H1 (cell line): ENCODE measurements at regions not wholly inside any gene's neighbourhood (a gene's known extent, or its start where the extent isn't known, plus 50 kb on each side); places are given as distances from the start of the nearest gene placed in this dataset.

Experiments
- CTCF ChIA-PET: fragments of 300-600 bp; sonication (Branson Sonifier 250); formaldehyde crosslinking; loops from one replicate; lab custom pipeline; 2021; ENCODE audit not compliant: partially characterized antibody; lab: Charles Lee
- POLR2A ChIA-PET: fragments of 300-600 bp; sonication (Branson Sonifier 250); formaldehyde crosslinking; loops from one replicate; lab custom pipeline; 2021; ENCODE audit warnings: inconsistent platforms; ENCODE audit not compliant: partially characterized antibody; lab: Charles Lee
- DNase-seq, 2 experiments: peaks; one replicate each; pipeline versions ENCODE4 v3.0.0 to v3.0.0-alpha.2; 2010 to 2022; ENCODE audit warnings: low spot score in 2 of 2, low read depth in 1 of 2, mixed read lengths in 1 of 2
- FAIRE-seq: peaks from 2 replicates; lab custom pipeline; 2011; peaks lifted over from hg19 to GRCh38; lab: Jason Lieb, UNC
- H2AFZ ChIP-seq: 2 replicates; pipeline ENCODE4 v1.8.1; 2012; ENCODE audit warnings: low read length, inconsistent platforms
- H2AK5ac ChIP-seq: 2 replicates; pipeline ENCODE4 v1.6.1; 2013; ENCODE audit warnings: low read depth, low read length
- H2BK120ac ChIP-seq: replicated peaks from 2 replicates; pipeline ENCODE3; 2013; ENCODE audit warnings: low read depth, low read length, inconsistent platforms
- H2BK12ac ChIP-seq: 2 replicates; pipeline ENCODE4 v1.6.1; 2013; ENCODE audit warnings: low read depth, low read length
- H2BK15ac ChIP-seq: 2 replicates; pipeline ENCODE4 v1.6.1; 2013; ENCODE audit warnings: low read length
- H2BK20ac ChIP-seq: 2 replicates; pipeline ENCODE4 v1.6.1; 2013; ENCODE audit warnings: low read length
- H2BK5ac ChIP-seq: 2 replicates; pipeline ENCODE4 v1.6.1; 2013; ENCODE audit warnings: low read depth, low read length
- H3K14ac ChIP-seq: 2 replicates; pipeline ENCODE4 v1.6.1; 2013; ENCODE audit warnings: inconsistent platforms; ENCODE audit not compliant: insufficient read length
- H3K18ac ChIP-seq: 2 replicates; pipeline ENCODE4 v1.6.1; 2013; ENCODE audit warnings: low read length; ENCODE audit errors: extremely low read depth
- H3K23ac ChIP-seq: 2 replicates; pipeline ENCODE4 v1.6.1; 2013; ENCODE audit warnings: inconsistent platforms; ENCODE audit not compliant: insufficient read length
- H3K23me2 ChIP-seq: 2 replicates; pipeline ENCODE4 v1.6.1; 2013; ENCODE audit warnings: low read depth, low read length
- H3K27ac ChIP-seq: 2 replicates; pipeline ENCODE4 v1.6.1; 2011; ENCODE audit warnings: low read depth, low read length, inconsistent platforms
- H3K27me3 ChIP-seq, 4 experiments: replicated peaks in 1 of 4; 1 replicate in 1 of 4; 2 replicates in 3 of 4; pipeline versions ENCODE4 v1.6.1 to v1.8.1; 2011 to 2013; ENCODE audit warnings: low read length in 3 of 4, mild to moderate bottlenecking in 3 of 4, inconsistent platforms in 2 of 4, mixed read lengths in 2 of 4, moderate library complexity in 1 of 4; ENCODE audit not compliant: control insufficient read depth in 3 of 4, insufficient read depth in 3 of 4; ENCODE audit errors: extremely low read depth in 1 of 4
- H3K36me3 ChIP-seq, 4 experiments: 2 replicates each; pipeline versions ENCODE4 v1.6.1 to v1.8.1; 2011 to 2013; ENCODE audit warnings: mild to moderate bottlenecking in 4 of 4, low read length in 3 of 4, moderate library complexity in 2 of 4, control low read depth in 1 of 4, inconsistent platforms in 1 of 4; ENCODE audit not compliant: insufficient read depth in 4 of 4, control insufficient read depth in 2 of 4
- H3K4ac ChIP-seq: replicated peaks from 2 replicates; pipeline ENCODE3; 2013; ENCODE audit warnings: low read length, low read depth, mixed read lengths, inconsistent platforms; ENCODE audit not compliant: insufficient read length
- H3K4me1 ChIP-seq, 4 experiments: replicated peaks in 1 of 4; 1 replicate in 1 of 4; 2 replicates in 3 of 4; pipeline versions ENCODE4 v1.6.1 to v1.8.1; 2011 to 2013; ENCODE audit warnings: low read length in 3 of 4, inconsistent platforms in 2 of 4, mixed read lengths in 1 of 4; ENCODE audit not compliant: insufficient read depth in 4 of 4, control insufficient read depth in 3 of 4
- H3K4me2 ChIP-seq, 2 experiments: 2 replicates each; pipeline versions ENCODE4 v1.6.1 to v1.8.1; 2011 to 2013; ENCODE audit warnings: low read depth in 2 of 2, low read length in 2 of 2, control low read depth in 1 of 2, inconsistent platforms in 1 of 2, mild to moderate bottlenecking in 1 of 2; ENCODE audit not compliant: insufficient read depth in 1 of 2
- H3K4me3 ChIP-seq, 4 experiments: fragments of 200-600, 300-600 bp in 1 of 4; sonication (generic), shearing (Covaris generic), sonication (Bioruptor Twin) in 1 of 4; 2 replicates each; pipeline versions ENCODE4 v1.5.1 to v1.8.1; 2011 to 2016; ENCODE audit warnings: low read length in 4 of 4, low read depth in 3 of 4, control low read depth in 2 of 4, inconsistent platforms in 2 of 4, mild to moderate bottlenecking in 2 of 4, mixed read lengths in 1 of 4, moderate library complexity in 1 of 4; ENCODE audit not compliant: insufficient read depth in 2 of 4; ENCODE audit errors: extremely low read depth in 1 of 4
- H3K56ac ChIP-seq: replicated peaks from 2 replicates; pipeline ENCODE3; 2013; ENCODE audit warnings: low read depth, mild to moderate bottlenecking, mixed read lengths, low read length, inconsistent platforms; ENCODE audit not compliant: insufficient read length
- H3K79me1 ChIP-seq: 2 replicates; pipeline ENCODE4 v1.6.1; 2013; ENCODE audit warnings: low read depth, low read length, control low read depth
- H3K79me2 ChIP-seq, 2 experiments: 2 replicates each; pipeline versions ENCODE4 v1.6.1 to v1.8.1; 2012 to 2013; ENCODE audit warnings: low read length in 2 of 2, mild to moderate bottlenecking in 2 of 2, inconsistent platforms in 1 of 2; ENCODE audit not compliant: insufficient read depth in 2 of 2, control insufficient read depth in 1 of 2
- H3K9ac ChIP-seq, 4 experiments: replicated peaks in 1 of 4; 1 replicate in 1 of 4; 2 replicates in 3 of 4; pipeline versions ENCODE4 v1.6.1 to v1.8.1; 2011 to 2013; ENCODE audit warnings: low read depth in 3 of 4, low read length in 3 of 4, control low read depth in 2 of 4, mild to moderate bottlenecking in 2 of 4, moderate library complexity in 2 of 4, inconsistent platforms in 1 of 4; ENCODE audit errors: extremely low read depth in 1 of 4
- H3K9me3 ChIP-seq, 2 experiments: 2 replicates each; pipeline versions ENCODE4 v1.6.1 to v1.8.1; 2012 to 2013; ENCODE audit warnings: mild to moderate bottlenecking in 2 of 2, moderate library complexity in 2 of 2, control low read depth in 1 of 2, inconsistent platforms in 1 of 2, low read depth in 1 of 2, low read length in 1 of 2, mixed read lengths in 1 of 2; ENCODE audit not compliant: insufficient read depth in 2 of 2
- H4K20me1 ChIP-seq, 2 experiments: replicated peaks in 1 of 2; 2 replicates each; pipeline versions ENCODE3 to v1.8.1; 2011 to 2013; ENCODE audit warnings: inconsistent platforms in 2 of 2, low read length in 2 of 2, mild to moderate bottlenecking in 1 of 2; ENCODE audit not compliant: insufficient read depth in 2 of 2, control insufficient read depth in 1 of 2
- H4K5ac ChIP-seq: 2 replicates; pipeline ENCODE4 v1.6.1; 2013; ENCODE audit warnings: low read length, low read depth, mixed read lengths, inconsistent platforms; ENCODE audit not compliant: insufficient read length
- H4K8ac ChIP-seq: 2 replicates; pipeline ENCODE4 v1.8.0; 2013; ENCODE audit warnings: mild to moderate bottlenecking, moderate library complexity, low read length, inconsistent platforms; ENCODE audit not compliant: insufficient read depth; ENCODE audit errors: extremely low read depth
- H4K91ac ChIP-seq: replicated peaks from 2 replicates; pipeline ENCODE3; 2013; ENCODE audit warnings: low read length, mixed read lengths, inconsistent platforms; ENCODE audit not compliant: insufficient read length
- CREB1 ChIP-seq: IDR thresholded peaks from 2 replicates; pipeline ENCODE4 v1.6.1; 2012; ENCODE audit warnings: inconsistent platforms
- HDAC2 ChIP-seq, 2 experiments: fragments of 300-600 bp in 1 of 2; sonication (generic) in 1 of 2; IDR thresholded peaks; 2 replicates each; pipeline ENCODE4 v1.6.1; 2011 to 2012; ENCODE audit warnings: low read depth in 2 of 2, low read length in 2 of 2, mild to moderate bottlenecking in 2 of 2, moderate library complexity in 2 of 2, borderline replicate concordance in 1 of 2, inconsistent platforms in 1 of 2
- RAD21 ChIP-seq, 2 experiments: IDR thresholded peaks in 1 of 2; conservative IDR thresholded peaks in 1 of 2; 2 replicates each; pipeline ENCODE4 v1.6.1; 2011; ENCODE audit warnings: low read depth in 2 of 2, low read length in 2 of 2, improper control_type of control experiment in 1 of 2, inconsistent platforms in 1 of 2, mild to moderate bottlenecking in 1 of 2, moderate library complexity in 1 of 2
- RXRA ChIP-seq: IDR thresholded peaks from 2 replicates; pipeline ENCODE4 v1.6.1; 2011; ENCODE audit warnings: low read depth, mild to moderate bottlenecking, low read length, moderate library complexity; ENCODE audit not compliant: insufficient read depth
- SIN3A ChIP-seq, 2 experiments: IDR thresholded peaks in 1 of 2; conservative IDR thresholded peaks in 1 of 2; 2 replicates each; pipeline ENCODE4 v1.6.1; 2011 to 2012; ENCODE audit warnings: low read length in 2 of 2, improper control_type of control experiment in 1 of 2, low read depth in 1 of 2, mild to moderate bottlenecking in 1 of 2
- SP4 ChIP-seq: IDR thresholded peaks from 2 replicates; pipeline ENCODE4 v1.6.1; 2012; ENCODE audit warnings: low read length, inconsistent platforms
- ZNF274 ChIP-seq: IDR thresholded peaks from 2 replicates; pipeline ENCODE4 v1.7.0; 2012; ENCODE audit warnings: low read length, borderline replicate concordance; ENCODE audit errors: extremely low read depth
- WGBS, 2 experiments: shearing (Covaris generic) in 1 of 2; methylation state at CpG; one replicate each; pipeline versions ENCODE4 v1.1.6 to v1.1.7; 2013 to 2015; ENCODE audit warnings: low lambda C conversion rate in 2 of 2, mixed read lengths in 2 of 2, inconsistent platforms in 1 of 2, low coverage in 1 of 2, missing lambda C conversion rate in 1 of 2; ENCODE audit not compliant: insufficient replicate concordance in 2 of 2, insufficient coverage in 1 of 2, insufficient read length in 1 of 2; ENCODE audit errors: extremely low coverage in 1 of 2, missing lambda C conversion rate in 1 of 2; 5-methylcytosine and 5-hydroxymethylcytosine counted together

DNA sequence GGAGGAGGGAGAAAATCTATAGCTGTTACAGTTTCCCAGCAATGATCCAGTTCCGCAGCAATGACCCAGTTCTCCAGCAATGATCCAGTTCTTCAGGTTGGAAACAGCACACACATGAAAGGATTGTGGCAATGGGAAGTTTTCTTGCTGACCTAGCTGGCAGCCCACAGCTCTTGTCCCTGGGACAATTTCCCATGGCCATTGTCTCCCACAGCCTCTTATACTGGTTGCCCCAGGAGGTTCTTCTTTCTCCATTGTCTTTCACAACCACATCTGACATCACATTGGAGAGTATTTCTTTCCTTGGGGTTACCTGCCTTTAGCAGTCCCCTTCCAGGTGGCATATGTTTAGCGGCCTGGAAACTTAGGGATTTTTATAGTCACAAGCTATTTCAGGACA is 209.8 kb upstream of the PLEKHG7 start:
- Histone ChIP-seq H2AFZ (no peak overlapping the region), H4K91ac (no peak overlapping the region), H4K20me1 (no peaks in the 10 kb centered on the region), H3K56ac (no peak overlapping the region), H3K27ac (no peak overlapping the region), H3K18ac (no peak overlapping the region), H2BK15ac (no peak overlapping the region), H4K5ac (no peak overlapping the region), H2AK5ac (no peak overlapping the region), H3K4me3 (no peak overlapping the region), H3K9me3 (no peaks in the 10 kb centered on the region), H3K36me3 (no peaks in the 10 kb centered on the region), H2BK20ac (no peak overlapping the region), H2BK120ac (no peak overlapping the region), H3K4me1 (peaks cover 0 to 3% (median 0%) of the 10 kb centered on the region in 4 experiments; a peak in 1 of 7 replicates), H3K79me1 (no peaks in the 10 kb centered on the region), H4K8ac (no peak overlapping the region), H3K4me2 (no peak overlapping the region), H2BK5ac (no peak overlapping the region), H2BK12ac (no peak overlapping the region), H3K23me2 (no peaks in the 10 kb centered on the region), H3K4ac (no peak overlapping the region), H3K79me2 (no peaks in the 10 kb centered on the region), H3K9ac (no peak overlapping the region), H3K23ac (no peak overlapping the region), H3K27me3 (no peaks in the 10 kb centered on the region), H3K14ac (no peak overlapping the region)
- DNase-seq (no peak), FAIRE-seq (no peak)
- CTCF ChIA-PET, result interaction anchor here (4.0 kb wide), 1 partner anchor 11 kb away, joined by 17 read pairs; no protein-coding TSS in a partner anchor
- POLR2A ChIA-PET, result no interaction called here
- WGBS, 2 experiments, result 89% methylated on average over 2 of the region's 2 CpGs; no CpG with 5 or more reads in 1 of the 2 experiments
- TF ChIP-seq CREB1, result no peak
- TF ChIP-seq RXRA, result no peak
- no peak for TF ChIP-seq HDAC2 (IDR thresholded peaks at IDR 0.05; ENCODE audit: borderline replicate concordance in 1 of 2, low read depth in 2 of 2, low read length in 2 of 2)
- TF ChIP-seq ZNF274, result no peak
- no peak for TF ChIP-seq RAD21 (IDR thresholded peaks at IDR 0.05 in 1 of 2, conservative IDR thresholded peaks at IDR 0.05 in 1 of 2; ENCODE audit: low read depth in 2 of 2, low read length in 2 of 2)
- no peak for TF ChIP-seq SIN3A (conservative IDR thresholded peaks at IDR 0.05 in 1 of 2, IDR thresholded peaks at IDR 0.05 in 1 of 2; ENCODE audit: low read depth in 1 of 2, low read length in 2 of 2)
- TF ChIP-seq SP4, result no peak
